ENCODE measurements at regions not wholly inside any gene's neighbourhood (a gene's known extent, or its start where the extent isn't known, plus 50 kb on each side); places are given as distances from the start of the nearest gene placed in this dataset.

- ChIA-PET POLR2A (no interaction called here), CTCF (no interaction called here)
- no peak overlapping the region for H3K27ac Mint-ChIP-seq (ENCODE audit: unreplicated experiment)
- Histone ChIP-seq H3K9me3 (peaks cover 8% of the 10 kb centered on the region), H3K4me3 (ENCODE audit: low read depth, low read length) (no peak overlapping the region), H3K27me3 (replicated peaks; ENCODE audit: control insufficient read depth, insufficient read depth, low read length) (no peaks in the 10 kb centered on the region), H3K36me3 (ENCODE audit: control insufficient read depth, insufficient read depth, low read length) (no peaks in the 10 kb centered on the region), H3K4me1 (no peaks in the 10 kb centered on the region)
- H3K27me3 Mint-ChIP-seq (ENCODE audit: insufficient read depth, unreplicated experiment), result peaks cover 20% of the 10 kb centered on the region
- no peak for TF ChIP-seq CTCF (IDR thresholded peaks at IDR 0.05; ENCODE audit: insufficient read depth in 1 of 2, low read depth in 1 of 2, low read length in 1 of 2, severe bottlenecking in 1 of 2, unreplicated experiment in 1 of 2)
- peaks cover 6% of the 10 kb centered on the region for H3K4me1 Mint-ChIP-seq (ENCODE audit: low read depth, unreplicated experiment)
- BruUV-seq (replicated peaks), result no TSS peak
- no peak overlapping the region for H3K4me3 Mint-ChIP-seq (ENCODE audit: unreplicated experiment)
- DNase-seq, result no peak
- intact Hi-C loops (cut with micrococcal nuclease; ENCODE audit: unreplicated experiment), result no loop called here
- H3K36me3 Mint-ChIP-seq (ENCODE audit: insufficient read depth, unreplicated experiment), result no peaks in the 10 kb centered on the region
- peaks cover 22% of the 10 kb centered on the region for H3K9me3 Mint-ChIP-seq (ENCODE audit: unreplicated experiment)
These were observed 78.7 kb downstream of the PLXNA1 start for GRCh38 chr3:127061641-127062040.

GRCh38 chr3:127062926-127063325 is 80.0 kb downstream of the PLXNA1 start:
- H3K9me3 ChIP-seq, result no peaks in the 10 kb centered on the region
- H3K27me3 Mint-ChIP-seq (ENCODE audit: insufficient read depth, unreplicated experiment), result peaks cover 18% of the 10 kb centered on the region
- no peak for DNase-seq

GRCh38 chr3:127063916-127064315 is 81.0 kb downstream of the PLXNA1 start:
- peaks cover 6% of the 10 kb centered on the region for H3K4me1 Mint-ChIP-seq (ENCODE audit: low read depth, unreplicated experiment)
- peaks cover 13% of the 10 kb centered on the region for H3K27me3 Mint-ChIP-seq (ENCODE audit: insufficient read depth, unreplicated experiment)
- no peaks in the 10 kb centered on the region for H3K36me3 ChIP-seq (ENCODE audit: control insufficient read depth, insufficient read depth, low read length)
- no peaks in the 10 kb centered on the region for H3K27me3 ChIP-seq (replicated peaks; ENCODE audit: control insufficient read depth, insufficient read depth, low read length)
- intact Hi-C loops (cut with micrococcal nuclease; ENCODE audit: unreplicated experiment), result no loop called here
- H3K9me3 Mint-ChIP-seq (ENCODE audit: unreplicated experiment), result peaks cover 5% of the 10 kb centered on the region
- H3K4me1 ChIP-seq, result no peaks in the 10 kb centered on the region
- no peaks in the 10 kb centered on the region for H3K9me3 ChIP-seq
- DNase-seq, result no peak
- H3K36me3 Mint-ChIP-seq (ENCODE audit: insufficient read depth, unreplicated experiment), result no peaks in the 10 kb centered on the region
- no peak overlapping the region for H3K27ac Mint-ChIP-seq (ENCODE audit: unreplicated experiment)
- CTCF ChIA-PET, result no interaction called here
- no peak overlapping the region for H3K4me3 Mint-ChIP-seq (ENCODE audit: unreplicated experiment)
- no peak overlapping the region for H3K4me3 ChIP-seq (ENCODE audit: low read depth, low read length)
- BruUV-seq (replicated peaks), result no TSS peak
- no peak for TF ChIP-seq CTCF (IDR thresholded peaks at IDR 0.05; ENCODE audit: insufficient read depth in 1 of 2, low read depth in 1 of 2, low read length in 1 of 2, severe bottlenecking in 1 of 2, unreplicated experiment in 1 of 2)
- POLR2A ChIA-PET, result no interaction called here

More at GRCh38 chr3:127062926-127063325, 80.0 kb downstream of the PLXNA1 start:
- no peak for TF ChIP-seq CTCF (IDR thresholded peaks at IDR 0.05; ENCODE audit: insufficient read depth in 1 of 2, low read depth in 1 of 2, low read length in 1 of 2, severe bottlenecking in 1 of 2, unreplicated experiment in 1 of 2)
- Histone ChIP-seq H3K4me3 (ENCODE audit: low read depth, low read length) (no peak overlapping the region), H3K36me3 (ENCODE audit: control insufficient read depth, insufficient read depth, low read length) (no peaks in the 10 kb centered on the region), H3K27me3 (replicated peaks; ENCODE audit: control insufficient read depth, insufficient read depth, low read length) (no peaks in the 10 kb centered on the region), H3K4me1 (no peaks in the 10 kb centered on the region)
- Mint-ChIP-seq H3K27ac (ENCODE audit: unreplicated experiment) (no peak overlapping the region), H3K9me3 (ENCODE audit: unreplicated experiment) (peaks cover 11% of the 10 kb centered on the region), H3K4me3 (ENCODE audit: unreplicated experiment) (no peak overlapping the region), H3K36me3 (ENCODE audit: insufficient read depth, unreplicated experiment) (no peaks in the 10 kb centered on the region), H3K4me1 (ENCODE audit: low read depth, unreplicated experiment) (peaks cover 6% of the 10 kb centered on the region)
- POLR2A ChIA-PET, result no interaction called here
- intact Hi-C loops (cut with micrococcal nuclease; ENCODE audit: unreplicated experiment), result no loop called here
- no TSS peak for BruUV-seq (replicated peaks)
- CTCF ChIA-PET, result no interaction called here
